Left hindlimb (tissue), 1 donor: ENCODE measurements at regions not wholly inside any gene's neighbourhood (a gene's known extent, or its start where the extent isn't known, plus 50 kb on each side); places are given as distances from the start of the nearest gene placed in this dataset.
"Not testable (repeated sequence)": the region's sequence is repeated elsewhere in the genome, so short reads cannot be mapped to it uniquely, and the experiment has no call there.

Source experiments
- DNase-seq: peaks from one replicate; pipeline ENCODE4 v3.0.0-alpha.2; 2018

DNA sequence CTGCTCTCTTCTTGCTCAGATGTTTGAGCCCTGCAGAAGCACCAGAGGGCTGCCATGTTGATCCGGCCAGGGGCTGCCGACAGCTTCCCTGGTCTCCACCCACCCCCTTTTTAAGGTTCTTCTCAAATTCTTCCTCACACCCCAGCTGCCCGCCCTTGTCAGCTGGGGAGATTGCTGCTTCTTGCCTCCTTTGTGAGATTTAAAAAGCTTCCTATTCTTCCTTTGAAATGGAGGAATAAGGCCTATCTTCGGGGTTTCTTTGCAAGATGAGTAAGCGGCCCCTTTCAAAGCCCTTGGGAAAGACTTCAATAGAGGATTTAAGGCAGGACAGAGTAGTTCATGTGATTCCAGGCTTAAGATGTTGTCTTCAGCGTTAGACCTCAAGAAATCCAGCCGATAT is 211.9 kb upstream of the SHH start:
- DNase-seq = no peak

DNA sequence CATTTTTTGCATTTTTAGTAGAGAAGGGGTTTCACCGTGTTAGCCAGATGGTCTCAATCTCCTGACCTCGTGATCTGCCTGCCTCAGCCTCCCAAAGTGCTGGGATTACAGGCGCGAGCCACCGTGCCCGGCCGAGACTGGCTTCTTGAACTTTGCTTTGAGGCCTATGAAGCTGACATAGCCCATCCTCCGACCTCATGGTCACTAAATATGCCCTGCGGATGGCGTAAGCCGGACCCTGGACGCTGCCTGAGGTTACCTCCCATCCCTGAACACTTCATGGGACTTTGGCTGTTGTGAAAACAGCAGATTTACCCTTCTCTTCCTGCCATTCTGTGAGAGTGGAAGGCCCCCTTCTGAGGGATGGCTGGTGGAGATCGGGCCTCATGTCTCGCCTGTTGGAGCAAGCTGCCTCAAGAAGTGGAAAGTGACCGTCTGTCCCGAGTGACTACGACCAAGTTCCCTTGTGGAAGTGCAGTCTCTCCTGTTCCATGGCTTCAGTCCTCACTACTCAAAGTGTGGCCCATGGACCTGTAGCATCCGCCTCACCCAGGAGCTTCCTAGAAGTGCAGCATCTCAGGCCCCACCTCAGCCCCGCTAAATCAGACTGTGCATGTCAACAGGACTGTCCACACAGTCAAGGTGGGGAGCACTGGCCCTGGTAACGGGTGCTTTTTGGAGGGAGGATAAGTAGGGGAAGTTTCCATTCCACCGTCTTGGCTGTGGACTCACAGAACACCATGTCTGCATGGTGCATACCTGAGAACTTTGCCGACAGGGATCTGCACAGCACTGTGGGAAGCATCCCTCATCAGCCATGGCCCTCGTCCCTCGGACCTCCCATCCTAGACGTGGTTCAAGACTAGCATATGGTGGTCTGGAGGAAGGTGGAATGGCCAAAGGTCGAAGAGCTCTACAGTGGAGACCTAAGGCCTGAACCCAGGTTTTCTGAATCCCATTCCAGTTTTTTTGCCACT is 210.5 kb upstream of the SHH start:
- DNase-seq = no peak

DNA sequence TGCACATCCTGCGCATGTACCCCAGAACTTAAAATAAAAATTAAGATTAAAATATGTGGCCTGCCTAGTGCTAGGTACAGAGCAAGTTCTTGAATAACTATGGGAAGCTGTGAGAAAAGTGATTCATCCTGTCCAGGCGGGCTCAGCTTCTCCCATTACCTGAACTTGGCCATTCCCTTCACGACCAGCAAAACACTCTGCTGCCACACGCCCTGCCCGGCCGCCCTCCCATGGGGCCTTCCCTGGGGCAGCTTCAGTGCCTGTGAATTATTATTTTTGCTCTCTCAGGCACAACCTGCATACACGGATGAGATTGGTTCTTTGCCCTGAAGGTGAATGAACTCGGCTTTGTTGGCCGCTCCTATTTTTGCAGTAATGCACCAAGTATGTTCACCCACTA is 209.2 kb upstream of the SHH start:
- no peak for DNase-seq

DNA sequence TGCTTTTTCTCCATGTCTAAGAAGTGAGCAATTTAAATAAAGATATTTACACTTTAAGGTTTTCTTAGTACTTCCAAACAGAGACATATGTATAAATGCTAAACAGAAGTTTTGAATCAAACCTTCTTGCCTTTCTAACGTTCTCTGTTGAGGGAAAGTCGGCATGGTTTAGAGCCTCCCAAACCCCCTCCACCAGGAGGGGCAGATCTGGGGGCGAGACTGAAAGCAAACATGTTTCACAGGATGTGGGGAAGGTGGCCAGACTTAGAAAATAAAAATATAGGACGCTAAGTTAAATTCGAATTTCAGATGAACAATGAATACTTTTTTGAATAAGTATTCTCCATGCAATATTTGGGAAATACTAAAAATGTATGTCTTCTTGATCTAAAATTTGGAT is 208.3 kb upstream of the SHH start:
- no peak for DNase-seq

- DNase-seq = no peak
Measured at GRCh38 chr7:156019776-156020565, 207.7 kb upstream of the SHH start.

- no peak for DNase-seq
Measured at GRCh38 chr7:156019308-156019707, 207.0 kb upstream of the SHH start.

DNA sequence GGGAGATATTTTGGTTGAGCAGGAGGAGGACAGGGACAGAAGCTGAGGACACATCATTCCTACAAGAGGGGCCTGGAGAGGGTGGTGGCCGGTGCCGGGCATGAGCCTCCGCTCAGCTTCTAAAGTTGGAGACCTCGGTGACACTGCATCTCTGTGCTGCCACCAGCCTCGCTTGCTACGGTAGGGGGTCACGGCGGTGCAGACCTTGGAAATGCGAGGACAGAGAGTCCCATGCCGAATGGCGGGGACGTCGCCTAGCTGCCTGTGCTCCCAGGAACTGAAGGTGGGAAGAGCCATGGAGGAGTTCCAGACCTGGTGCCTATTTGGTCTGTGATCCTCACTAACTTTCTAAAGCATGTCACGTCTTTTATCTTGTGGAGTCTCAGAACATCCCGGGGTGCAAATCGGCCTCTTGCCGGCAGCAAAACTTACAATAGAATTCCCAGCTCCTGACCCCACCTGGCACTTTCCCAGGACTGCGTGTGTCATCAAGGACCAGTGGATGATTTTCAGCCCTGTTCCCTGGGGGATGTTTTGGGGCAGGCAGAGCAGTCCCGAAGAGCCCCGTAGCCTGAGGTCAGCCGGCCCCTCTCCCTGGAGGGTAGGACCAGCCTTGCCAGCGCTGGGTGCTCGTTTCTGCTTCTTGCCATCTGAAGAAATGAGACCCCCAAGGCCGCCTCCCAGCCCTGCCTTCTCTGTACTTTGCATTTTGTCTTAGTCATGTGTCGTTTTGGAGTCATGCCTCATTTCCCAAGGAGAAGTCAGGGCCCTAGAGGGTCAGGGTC is 205.8 kb upstream of the SHH start:
- DNase-seq = no peak

DNA sequence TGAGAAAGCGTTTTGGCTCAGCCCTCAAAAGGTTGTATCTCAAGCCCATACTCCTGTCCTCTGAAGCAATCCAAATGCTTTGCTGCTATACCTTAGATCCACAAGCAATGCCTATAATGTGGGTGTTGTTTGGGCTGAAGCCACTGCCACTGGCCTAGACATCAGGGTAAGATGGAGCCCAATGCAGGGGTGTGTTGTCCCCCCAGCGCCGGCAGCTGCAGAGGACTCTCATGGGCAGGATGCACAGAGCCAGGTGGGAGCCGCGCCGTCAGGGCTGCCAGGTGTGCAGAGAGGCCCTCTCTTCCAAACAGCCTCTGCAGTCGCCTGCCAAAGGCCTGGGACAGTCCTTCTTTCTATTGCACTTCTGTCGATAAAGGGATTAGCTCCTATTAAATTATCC is 205.2 kb upstream of the SHH start:
- no peak for DNase-seq

DNA sequence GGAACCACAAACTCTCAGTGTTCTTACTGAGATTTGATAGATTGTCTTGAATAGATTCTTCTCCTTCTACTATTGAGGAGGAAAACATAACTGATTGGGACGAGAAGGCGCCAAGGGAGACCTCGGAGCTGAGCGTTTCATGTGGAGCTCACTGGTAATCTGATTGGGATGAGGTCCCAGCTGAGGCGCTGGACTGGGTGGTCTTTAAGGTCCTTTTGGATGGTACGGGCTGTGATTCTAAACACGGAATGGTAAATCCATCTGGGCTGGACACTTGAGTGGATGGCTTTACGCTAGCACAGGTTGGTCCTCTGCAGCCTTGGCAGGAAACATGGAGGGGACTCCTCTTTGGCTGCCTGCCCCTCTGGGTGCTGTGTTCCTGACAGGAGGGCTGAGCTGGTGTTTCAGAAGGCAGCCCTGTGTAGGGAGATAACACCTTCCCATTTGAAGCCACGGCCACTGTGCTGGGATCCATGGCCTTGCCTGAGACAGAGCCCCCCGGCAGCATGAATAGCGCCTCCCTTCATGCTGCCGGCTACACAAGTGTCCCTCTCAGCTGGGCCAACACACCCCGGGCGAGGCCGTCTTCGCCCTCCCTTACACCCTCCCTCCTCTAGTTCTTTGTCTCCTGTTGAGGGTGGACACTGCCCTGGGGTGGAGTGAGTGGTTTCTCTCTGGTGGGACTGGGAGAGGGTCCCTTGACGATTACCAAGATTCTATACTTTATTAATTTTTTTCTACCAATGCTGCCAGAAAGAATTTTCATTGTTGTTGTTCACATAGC is 203.2 kb upstream of the SHH start:
- DNase-seq = no peak

GRCh38 chr7:156014808-156015207 is 202.5 kb upstream of the SHH start:
- no peak for DNase-seq

DNA sequence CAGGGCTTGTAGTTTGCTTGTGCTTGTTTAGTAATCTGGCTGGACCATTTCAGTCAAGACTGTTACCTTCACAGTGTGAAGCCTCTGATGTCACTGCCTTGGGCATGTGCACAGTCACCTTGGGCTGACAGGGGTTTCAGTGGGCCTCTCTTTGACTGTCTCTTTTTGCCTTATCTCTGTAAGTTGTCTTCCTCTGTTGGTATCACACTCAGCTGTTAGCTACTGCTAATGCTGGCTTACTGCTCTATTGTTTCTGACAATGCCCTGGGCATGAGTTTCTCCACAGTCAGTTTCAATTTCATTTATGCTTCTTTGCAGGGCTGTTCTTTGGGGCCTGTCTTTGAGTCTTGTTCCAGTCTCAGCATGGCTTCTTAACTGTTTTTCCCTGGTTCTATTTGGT is 201.9 kb upstream of the SHH start:
- no peak for DNase-seq

GRCh38 chr7:156012412-156012811 is 200.1 kb upstream of the SHH start:
- DNase-seq = no peak

DNA sequence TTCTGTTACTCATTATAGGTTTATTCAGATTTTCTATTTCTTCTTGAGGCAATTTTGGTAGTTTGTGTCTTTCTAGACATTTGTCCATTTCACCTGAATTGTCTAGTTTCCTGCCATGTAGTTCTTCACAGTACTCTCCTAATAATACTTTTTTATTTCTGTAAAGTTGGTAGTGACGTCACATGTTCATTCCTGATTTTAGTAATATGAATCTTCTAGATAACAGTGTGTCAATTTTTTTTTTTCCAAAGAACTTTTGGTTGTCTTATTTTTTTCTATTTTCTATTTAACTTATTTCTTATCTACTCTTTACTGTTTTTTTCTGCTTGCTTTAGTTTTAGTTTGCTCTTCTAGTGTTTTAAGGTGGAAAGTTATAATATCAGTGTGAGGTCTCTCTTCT is 197.3 kb upstream of the SHH start:
- no peak for DNase-seq

GRCh38 chr7:156006876-156007275 is 194.6 kb upstream of the SHH start:
- not testable (repeated sequence) for DNase-seq

- DNase-seq = no peak
Measured at GRCh38 chr7:156006024-156006423, 193.8 kb upstream of the SHH start.

GRCh38 chr7:156005202-156005691 is 193.0 kb upstream of the SHH start:
- DNase-seq = no peak

- no peak for DNase-seq
Measured at GRCh38 chr7:156004265-156005201, 192.3 kb upstream of the SHH start.

- no peak for DNase-seq
Measured at GRCh38 chr7:156003220-156004162, 191.2 kb upstream of the SHH start.

- DNase-seq = no peak
Measured at GRCh38 chr7:156002362-156003066, 190.3 kb upstream of the SHH start.
